IPS DF 19.7 (cell line): ENCODE measurements at regions not wholly inside any gene's neighbourhood (a gene's known extent, or its start where the extent isn't known, plus 50 kb on each side); places are given as distances from the start of the nearest gene placed in this dataset.
"Not testable (repeated sequence)": the region's sequence is repeated elsewhere in the genome, so short reads cannot be mapped to it uniquely, and the experiment has no call there.

Source experiments
- DNase-seq: peaks from one replicate; pipeline ENCODE4 v3.0.0-alpha.2; 2013; ENCODE audit warnings: low read depth, low spot score

DNA sequence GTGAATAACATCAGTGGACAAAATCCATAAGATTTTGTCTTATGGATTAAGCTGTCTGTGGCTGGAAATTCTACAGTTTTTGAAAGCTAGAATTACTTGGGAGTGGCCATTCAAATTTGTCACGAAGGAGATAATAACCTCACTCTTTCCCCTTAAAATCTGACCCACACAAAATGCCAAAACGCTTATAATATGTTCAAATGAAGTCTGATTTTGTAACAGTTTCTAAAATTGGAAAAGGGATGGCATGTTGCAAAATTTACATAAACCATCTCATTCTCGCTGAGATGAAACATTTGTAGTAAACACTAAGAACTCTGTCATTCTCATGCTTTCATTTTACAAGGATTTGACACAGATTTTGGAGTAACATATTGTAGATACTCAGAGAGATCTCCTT is 112.7 kb downstream of the GJA1 start:
- DNase-seq: no peak

DNA sequence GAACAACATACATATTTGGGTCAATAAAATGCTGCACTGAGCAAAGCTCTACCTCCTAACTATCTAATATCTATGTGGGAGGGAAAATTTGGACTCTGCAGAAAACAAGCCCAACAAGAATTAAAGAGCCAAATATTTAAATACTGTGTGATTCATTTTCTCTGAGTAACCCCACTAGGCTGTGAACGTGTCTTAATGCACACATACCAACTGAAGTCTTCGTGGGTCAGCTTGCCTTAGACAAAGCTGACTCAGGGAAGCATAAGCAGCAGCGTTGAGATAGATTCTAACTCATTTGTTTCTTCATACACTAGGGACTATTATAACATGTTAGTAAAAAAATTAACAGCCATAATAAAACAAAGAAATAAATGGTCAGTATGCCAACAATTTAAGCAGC is 114.3 kb downstream of the GJA1 start:
- DNase-seq: no peak

DNA sequence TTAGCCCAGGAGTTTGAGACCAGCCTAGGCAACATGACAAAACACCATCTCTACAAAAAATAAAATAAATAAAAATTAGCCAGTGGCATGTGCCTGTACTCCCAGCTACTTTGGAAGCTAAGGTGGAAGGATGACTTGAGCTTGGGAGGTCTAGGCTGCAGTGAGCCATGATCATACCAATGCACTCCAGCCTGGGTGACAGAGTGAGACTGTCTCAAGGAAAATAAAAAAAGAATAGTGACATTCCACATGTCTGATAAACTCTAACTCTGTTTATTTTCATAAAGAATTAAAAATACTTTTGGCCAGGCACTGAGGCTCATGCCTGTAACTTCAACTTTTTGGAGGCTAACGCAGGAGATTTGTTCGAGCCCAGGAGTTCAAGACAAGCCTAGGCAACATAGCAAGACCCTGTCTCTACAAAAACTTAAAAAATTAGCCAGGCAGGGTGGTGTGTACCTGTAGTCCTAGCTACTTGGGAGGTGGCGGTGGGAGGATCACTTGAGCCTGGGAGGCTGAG is 115.1 kb downstream of the GJA1 start:
- no peak for DNase-seq

DNA sequence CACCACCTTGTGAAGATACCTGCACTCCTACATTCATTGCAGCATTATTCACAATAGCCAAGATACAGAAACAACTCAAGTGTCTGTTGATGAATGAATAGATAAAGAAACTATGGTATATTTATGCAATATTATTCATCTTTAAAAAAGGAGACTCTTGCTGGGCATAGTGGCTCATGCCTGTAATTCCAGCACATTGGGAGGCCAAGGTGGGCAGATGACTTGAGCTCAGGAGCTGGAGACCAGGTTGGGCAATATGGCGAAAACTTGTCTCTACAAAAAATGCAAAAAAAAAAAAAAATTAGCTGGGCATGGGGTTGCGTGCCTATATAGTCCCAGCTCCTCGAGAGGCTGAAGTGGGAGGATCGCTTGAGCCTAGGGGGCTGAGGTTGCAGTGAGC is 119.8 kb downstream of the GJA1 start:
- DNase-seq: no peak

DNA sequence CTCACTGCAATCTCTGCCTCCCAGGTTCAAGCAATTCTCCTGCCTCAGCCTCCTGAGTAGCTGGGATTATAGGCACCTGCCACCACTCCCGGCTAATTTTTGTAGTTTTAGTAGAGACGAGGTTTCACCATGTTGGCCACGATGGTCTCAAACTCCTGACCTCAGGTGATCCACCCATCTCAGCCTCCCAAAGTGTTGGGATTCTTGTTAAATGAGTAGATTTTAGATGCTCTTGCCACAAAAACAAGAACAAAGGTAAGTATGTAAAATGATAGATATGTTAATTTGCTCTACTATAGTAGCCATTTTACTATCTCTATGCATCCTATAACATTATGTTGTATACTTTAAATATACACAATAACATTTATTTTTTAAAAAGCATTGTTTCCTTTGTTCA is 120.7 kb downstream of the GJA1 start:
- DNase-seq: not testable (repeated sequence)

DNA sequence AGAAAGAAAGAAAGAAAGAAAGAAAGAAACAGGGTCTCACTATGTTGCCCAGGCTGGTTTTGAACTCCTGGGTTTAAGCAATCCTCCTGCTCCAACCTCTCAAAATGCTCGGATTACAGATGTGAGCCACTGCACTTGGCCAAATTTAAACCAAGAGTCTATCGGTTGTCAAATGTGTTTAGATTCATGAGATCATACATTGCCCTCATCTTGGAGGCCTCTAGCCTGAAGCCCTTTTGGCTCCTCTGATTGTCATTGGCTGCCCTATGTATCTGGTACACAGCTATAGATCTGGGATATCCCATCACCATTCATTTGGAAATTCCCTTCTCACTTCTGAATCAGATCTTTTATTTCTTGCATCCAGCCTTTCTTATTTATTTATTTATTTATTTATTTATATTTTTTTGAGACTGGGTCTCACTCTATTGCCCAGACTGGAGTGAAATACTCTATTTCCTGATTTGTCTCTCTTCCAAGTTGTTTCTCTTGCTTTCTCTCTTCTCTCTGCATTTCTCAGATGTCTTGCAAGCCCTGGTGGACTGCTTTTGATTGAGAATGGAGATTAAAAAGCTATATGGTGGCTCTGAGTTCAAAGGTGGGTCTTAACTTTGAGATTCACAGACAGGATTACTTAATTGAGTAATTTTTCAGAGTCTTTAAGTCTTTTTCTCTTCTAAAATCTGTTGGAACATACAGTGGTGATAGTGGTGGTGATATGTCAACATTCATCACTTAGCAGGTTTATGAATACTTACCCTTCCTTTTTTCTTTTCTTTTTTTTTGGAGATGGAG is 121.9 kb downstream of the GJA1 start:
- DNase-seq: no peak

DNA sequence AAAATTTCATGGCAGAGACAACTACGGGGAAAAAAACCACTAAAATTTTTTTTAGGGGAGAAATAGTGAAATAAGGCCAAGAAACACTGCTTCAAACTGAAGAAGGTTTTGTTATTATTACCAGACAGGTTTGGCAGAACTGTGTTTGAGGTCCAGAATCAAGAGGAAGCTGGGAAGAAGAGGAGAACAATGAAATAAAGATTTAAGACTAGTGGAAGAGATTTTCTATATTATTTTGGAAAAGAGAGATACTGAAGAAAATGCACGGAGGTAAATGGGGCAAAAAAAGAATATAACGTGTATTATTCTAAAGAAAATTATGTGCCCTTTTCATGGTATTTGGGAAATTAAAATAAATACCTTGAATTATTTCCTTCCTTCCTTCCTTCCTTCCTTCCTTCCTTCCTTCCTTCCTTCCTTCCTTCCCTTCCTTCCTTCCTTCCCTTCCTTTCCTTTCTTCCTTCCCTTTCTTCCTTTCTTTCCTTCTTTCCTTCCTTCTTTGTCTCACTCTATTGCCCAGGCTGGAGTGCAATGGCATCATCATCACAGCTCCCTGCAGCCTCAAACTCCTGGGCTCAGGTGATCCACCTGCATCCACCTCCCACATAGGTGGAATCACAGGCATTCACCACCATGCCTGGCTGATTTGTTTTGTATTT is 124.3 kb downstream of the GJA1 start:
- no peak for DNase-seq

DNA sequence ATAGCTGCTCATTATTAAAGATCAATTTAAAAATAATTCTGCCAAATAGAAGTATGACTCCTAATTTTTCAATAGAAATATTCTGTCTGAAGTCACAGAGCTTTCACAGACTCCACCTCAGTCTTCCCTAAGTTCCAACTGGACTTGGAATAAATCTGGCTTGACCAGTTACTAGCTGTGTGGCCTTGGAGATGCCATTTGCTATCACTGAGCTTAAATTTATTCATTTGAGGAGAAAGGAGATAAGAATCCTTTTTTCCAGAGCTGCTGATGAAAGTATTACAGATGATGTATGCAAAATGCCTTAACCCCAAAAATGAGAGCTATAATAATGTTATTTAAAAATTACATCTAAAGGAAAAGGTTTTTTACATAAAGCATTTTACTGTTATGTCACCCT is 125.0 kb downstream of the GJA1 start:
- DNase-seq: no peak

DNA sequence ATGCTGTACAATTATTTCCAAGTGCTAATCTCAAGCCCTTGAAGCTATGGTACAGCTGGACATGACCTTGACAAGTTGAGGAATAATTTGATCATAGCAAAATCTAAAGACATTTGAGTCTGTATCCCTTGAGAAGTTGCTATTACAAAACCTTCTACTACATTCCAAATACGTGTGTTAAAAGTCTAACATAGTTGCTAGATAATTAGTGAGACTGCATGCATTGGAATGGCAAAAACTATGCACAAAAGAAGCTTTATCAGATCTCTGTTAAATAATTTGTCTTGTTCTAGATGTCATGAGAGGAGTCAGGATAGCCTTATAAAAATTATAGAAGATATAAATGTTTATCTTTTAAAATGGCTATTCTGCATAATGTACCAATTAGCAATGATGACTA is 127.8 kb downstream of the GJA1 start:
- no peak for DNase-seq

DNA sequence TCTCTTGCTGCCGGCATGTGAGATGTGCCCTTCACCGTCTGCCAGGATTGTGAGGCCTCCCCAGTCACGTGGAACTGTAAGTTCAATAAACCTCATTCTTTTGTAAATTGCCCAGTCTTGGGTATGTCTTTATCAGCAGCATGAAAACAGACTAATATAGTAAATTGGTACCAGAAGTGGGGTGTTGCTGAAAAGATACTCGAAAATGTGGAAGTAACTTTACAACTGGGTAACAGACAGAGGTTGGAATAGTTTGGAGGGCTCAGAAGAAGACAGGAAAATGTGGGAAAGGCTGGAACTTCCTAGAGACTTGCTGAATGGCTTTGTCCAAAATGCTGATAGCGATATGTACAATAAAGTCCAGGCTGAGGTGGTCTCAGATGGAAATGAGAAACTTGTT is 129.1 kb downstream of the GJA1 start:
- not testable (repeated sequence) for DNase-seq

DNA sequence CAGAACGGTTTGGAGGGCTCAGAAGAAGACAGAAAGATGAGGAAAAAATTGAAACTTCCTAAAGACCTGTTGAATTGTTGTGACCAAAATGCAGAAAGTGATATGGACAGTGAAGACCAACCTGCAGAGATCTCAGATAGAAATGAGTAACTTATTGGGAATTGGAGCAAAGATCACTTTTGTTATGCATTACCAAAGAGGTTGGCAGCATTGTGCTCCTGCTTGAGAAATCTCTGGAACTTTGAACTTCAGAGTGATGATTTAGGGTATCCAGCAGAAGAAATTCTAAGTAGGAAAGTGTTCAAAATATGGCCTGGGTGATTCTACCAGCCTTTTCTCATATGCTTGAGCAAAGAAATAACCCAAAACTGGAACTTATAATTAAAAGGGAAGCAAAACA is 136.0 kb downstream of the GJA1 start:
- DNase-seq: no peak

DNA sequence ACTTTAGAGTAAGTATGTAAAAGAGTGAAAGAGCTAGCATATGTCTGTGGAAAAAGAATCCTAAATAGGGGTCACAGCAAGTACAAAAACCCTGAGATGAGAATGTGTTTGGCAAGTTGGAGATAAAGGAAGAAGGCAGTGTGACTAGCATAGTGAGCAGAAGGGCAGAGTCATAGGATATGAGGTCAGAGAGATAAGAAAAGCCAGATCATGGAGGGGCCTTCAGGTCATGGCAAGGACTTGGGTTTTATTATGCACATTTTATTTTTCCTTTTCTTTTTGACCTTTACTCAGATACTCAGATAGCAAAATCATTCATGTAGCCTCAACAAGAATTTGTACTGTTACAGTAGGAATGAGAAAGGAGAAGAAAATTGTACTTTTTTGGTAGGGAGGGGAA is 138.0 kb downstream of the GJA1 start:
- DNase-seq: no peak

DNA sequence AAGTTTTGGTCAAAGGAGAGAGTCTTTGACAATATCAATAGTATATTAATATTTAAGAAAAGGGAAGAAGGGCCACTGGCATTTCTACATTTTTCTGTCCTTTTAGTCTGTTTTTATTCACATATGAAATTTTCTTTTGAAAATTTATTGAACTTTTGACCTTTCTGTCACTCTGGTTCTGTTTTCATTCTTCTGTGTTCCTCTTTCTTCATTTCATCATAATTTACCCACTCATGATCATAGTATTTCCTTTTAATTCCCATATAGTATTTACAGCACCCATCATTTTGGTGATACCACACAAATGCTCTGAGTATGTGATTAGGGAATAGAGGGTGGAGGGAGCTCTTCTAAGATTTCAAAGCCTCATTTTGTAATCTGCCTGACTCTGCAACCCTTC is 142.8 kb downstream of the GJA1 start:
- no peak for DNase-seq

DNA sequence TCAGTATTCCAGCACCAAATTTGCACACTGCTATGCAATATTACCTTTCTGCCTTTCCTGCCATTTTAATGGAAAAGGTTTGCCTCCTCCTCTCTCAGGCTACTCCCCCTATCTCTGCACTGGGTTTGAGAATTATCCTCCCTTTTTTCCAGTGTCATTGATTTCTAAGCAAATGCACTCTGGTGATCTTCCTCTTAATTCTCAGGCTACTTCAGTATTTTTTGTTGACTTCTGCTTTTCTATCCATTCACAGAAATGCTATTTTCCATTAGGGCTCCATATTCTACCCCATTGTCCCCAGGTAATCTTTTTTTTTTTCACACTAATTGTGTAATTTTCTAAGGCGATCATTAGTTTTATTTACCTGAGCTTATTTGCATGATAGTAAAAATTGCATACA is 144.0 kb downstream of the GJA1 start:
- DNase-seq: no peak

DNA sequence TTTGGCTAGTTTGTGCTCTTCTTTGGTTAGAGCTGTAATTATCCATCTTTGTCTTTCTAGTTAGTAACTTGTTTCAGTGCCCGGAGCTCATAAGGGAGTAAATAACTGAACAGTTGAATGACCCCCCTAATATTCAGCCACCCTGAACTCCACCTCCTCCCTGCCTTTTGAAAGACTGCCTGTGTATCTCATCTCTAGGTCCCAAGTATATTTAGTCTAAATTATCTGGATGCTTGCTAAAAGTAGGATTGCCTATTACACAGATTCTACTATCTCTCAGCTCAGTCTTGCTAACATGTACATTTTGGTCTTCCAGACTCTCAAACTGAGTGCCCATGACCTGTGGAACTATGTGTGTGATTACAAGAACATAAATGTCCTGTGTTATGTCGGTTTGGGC is 145.9 kb downstream of the GJA1 start:
- no peak for DNase-seq

DNA sequence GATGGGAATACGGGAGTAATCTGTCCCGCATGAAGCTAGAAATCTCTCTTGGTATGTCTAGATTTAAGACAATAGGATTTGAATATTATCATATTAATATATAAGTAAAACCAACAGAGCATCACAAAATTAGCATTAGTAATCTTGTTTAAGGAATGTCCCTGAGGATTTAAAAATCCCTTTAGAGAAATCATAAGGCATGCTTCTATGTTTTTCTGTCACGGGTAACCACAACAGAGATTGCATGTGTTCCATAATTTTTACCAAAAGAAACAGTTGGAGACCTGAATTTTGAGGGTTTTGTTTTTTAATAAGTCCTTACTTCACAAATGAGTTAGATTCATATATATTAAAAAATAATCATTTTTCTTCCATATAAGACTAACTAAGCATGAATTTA is 146.8 kb downstream of the GJA1 start:
- no peak for DNase-seq

DNA sequence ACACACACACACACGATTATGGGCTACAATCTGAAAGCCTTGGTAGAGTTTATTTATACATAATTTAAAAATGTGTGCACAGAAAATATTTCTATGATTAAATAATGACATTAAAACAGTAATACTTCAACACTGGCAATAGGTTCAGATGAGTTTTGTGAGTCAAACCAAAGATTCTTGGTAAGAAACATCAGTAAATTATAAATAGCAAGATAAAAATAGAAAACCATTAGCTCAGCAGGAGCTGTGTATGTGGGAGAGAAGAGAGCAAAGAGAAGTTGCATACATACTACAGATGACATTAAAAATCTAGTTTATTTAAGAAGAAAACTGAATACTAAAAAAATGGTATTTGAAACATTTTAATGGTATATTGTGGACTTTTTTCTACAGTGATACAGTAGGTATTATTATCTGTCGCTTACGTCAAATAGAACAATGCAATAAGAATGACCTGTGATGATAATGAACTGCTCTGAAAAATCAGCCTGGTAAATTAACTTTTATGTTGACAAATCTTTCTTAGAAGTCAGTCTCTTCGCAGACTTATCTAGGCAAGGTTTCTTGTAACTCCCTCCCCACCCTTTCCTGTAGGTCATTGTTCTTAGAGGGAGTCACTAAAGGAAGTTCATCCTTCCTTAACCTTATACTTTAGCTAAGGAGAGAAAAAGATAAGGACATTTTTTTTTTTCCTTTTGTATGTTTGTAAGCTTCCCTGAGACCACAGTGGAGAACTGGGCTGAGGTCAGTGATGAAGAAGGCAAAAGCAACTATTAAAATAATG is 149.3 kb downstream of the GJA1 start:
- DNase-seq: no peak

DNA sequence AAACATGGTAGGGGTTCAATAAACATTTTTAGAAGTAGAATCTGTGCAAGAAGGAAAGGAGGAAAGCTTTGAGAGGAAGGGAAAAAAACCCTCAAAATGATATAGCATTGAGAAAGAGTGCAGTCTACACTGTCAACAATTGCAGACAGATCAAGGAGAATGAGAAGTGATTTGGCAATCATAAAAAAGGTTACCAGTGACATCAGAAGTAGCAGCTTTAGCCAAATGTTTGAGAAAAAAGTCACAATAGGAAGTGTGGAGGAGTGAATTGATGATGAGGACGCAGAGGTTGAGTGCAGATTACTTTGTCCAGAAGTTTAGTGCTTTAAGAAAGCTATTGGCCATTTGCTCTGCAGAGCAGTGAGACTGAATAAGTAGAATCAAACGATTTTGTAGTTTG is 155.0 kb downstream of the GJA1 start:
- DNase-seq: no peak

DNA sequence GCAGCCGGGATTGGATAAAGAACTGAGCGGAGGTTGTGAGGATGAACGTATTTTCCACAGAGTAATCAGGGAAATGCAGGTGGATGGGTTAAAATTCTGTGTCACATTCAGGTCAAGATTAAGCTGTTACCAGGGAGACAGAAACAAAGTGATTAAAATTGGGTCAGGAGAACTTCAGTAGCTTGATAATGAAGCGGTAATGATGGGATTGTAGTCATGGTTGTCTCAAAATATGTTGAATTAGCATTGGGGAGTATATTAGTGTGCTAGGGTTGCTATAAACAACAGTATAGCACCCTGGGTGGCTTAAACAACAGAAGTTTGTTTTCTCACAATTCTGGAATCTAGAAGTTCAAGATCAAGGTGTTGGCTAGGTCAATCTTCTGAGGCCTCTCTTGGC is 155.5 kb downstream of the GJA1 start:
- DNase-seq: no peak

DNA sequence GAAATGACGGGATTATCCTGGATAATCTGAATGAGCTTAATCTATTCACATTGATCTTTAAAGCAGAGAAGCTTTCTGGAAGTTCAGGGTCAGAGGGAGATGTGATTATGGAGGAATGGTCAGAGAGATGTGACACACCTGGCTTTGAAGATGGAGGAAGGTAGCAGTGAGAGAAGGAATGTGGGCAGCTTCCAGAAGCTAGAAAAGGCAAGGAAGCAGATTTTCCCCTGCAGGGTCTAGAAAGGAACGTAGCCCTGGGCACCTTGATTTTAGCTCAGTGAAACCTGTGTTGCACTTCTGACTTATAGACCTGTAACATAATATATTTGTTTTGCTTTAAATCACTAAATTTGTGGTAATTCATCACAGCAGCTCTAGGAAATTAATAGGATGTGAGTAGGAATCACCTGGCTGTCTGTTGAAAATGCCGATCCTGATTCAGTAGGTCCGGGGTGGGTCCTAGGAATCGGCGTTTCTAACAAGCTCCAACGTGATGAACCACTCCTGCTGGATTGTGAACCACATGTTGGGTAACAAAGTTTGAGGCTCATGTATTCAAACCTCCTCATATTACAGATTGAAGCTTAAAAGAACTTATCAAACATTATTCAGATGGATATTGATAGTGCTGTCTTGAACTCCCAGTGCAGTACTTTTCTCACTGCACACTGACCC is 157.0 kb downstream of the GJA1 start:
- no peak for DNase-seq

DNA sequence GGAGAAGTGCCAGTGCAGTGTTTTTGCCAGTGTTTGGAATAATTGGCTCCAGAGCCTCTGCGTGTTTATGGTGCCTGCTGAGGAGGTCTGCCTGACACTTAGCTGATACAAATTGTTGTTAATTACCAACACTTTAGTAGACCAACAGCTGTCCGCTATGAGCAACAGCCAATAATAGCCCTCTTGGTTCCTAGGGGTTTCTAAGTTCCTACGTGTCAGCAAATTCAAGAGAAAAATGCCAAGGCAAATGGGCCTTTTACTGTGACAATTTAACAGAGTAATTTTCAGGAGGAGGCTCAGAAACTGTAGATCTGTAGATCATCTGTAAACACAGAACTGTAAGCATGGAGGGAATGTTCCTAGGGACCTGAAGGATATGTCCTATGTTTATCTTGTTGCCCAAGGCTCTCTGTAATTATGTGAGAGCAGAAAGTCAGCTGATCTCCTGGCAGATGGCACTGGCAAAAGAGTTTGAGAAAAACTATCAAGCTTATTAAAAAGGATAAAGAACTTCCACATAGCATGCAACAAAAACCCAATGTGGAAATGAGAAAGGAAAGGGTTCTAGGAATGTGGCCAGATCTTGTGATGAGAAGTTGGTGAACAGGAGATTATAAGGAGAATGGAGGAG is 157.7 kb downstream of the GJA1 start:
- no peak for DNase-seq
